GM12878 (cell line): ENCODE measurements at regions not wholly inside any gene's neighbourhood (a gene's known extent, or its start where the extent isn't known, plus 50 kb on each side); places are given as distances from the start of the nearest gene placed in this dataset.

Experiments used
- PAX5 ChIP-seq: IDR thresholded peaks from 2 replicates; pipeline ENCODE4 v1.6.1; 2011; ENCODE audit warnings: low read depth, low read length, borderline replicate concordance
- POLR2A ChIP-seq: IDR thresholded peaks from 2 replicates; pipeline ENCODE4 v1.6.1; 2011; ENCODE audit warnings: low read depth, mild to moderate bottlenecking, low read length
- SIN3A ChIP-seq: IDR thresholded peaks from 2 replicates; pipeline ENCODE4 v1.6.1; 2012; ENCODE audit warnings: low read depth, low read length, improper control_type of control experiment
- SMAD5 ChIP-seq: IDR thresholded peaks from 2 replicates; pipeline ENCODE4 v1.6.1; 2016; ENCODE audit warnings: antibody characterized with exemption, low read depth
- YY1 ChIP-seq: IDR thresholded peaks from 2 replicates; pipeline ENCODE4 v1.6.1; 2011; ENCODE audit warnings: low read depth, mild to moderate bottlenecking, low read length
- ZNF217 ChIP-seq: fragments of 450-650 bp; IDR thresholded peaks from 2 replicates; pipeline ENCODE4 v1.6.1; 2017; ENCODE audit warnings: antibody characterized with exemption, mild to moderate bottlenecking
- TF ChIP-seq, protein P1 (sequence below): fragments of 450-650 bp; IDR thresholded peaks from 2 replicates; pipeline ENCODE4 v1.6.1; 2017; ENCODE audit warnings: mild to moderate bottlenecking, moderate library complexity
- TF ChIP-seq, protein P2 (sequence below): fragments of 450-650 bp; IDR thresholded peaks from 2 replicates; pipeline ENCODE4 v1.6.1; 2016; ENCODE audit warnings: mild to moderate bottlenecking

DNA sequence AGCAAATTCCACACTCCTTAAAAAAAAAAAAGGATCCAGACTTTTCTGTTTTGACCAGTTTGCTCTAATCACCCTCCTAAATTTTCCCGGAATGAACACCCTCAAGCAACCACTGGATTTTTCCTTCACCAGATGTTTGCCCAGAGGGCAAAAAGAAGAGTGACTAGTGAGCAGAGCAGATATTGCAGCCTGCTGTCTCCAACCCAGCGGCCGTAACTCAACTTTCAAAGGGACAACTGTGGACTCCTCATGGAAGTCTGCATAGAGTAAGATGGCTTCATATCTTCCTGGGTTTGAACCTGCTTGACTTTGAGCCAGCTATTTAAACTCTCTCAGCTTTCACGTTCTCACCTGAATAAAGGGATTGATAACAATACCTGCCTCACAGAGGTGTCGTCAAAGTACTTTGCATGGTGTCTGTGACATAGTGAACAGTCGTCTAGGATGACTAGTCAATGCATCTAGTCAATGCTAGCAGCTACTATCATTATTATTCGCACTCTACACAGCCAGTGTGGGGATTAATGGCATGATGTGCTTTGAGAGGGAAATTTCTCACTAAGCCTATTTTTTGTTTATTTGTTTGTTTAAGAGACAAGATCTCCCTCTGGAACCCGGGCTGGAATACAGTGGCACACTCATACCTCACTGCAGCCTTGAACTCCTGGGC, 92.2 kb upstream of the HIVEP1 start (continued):
- TF ChIP-seq, protein P1, sequence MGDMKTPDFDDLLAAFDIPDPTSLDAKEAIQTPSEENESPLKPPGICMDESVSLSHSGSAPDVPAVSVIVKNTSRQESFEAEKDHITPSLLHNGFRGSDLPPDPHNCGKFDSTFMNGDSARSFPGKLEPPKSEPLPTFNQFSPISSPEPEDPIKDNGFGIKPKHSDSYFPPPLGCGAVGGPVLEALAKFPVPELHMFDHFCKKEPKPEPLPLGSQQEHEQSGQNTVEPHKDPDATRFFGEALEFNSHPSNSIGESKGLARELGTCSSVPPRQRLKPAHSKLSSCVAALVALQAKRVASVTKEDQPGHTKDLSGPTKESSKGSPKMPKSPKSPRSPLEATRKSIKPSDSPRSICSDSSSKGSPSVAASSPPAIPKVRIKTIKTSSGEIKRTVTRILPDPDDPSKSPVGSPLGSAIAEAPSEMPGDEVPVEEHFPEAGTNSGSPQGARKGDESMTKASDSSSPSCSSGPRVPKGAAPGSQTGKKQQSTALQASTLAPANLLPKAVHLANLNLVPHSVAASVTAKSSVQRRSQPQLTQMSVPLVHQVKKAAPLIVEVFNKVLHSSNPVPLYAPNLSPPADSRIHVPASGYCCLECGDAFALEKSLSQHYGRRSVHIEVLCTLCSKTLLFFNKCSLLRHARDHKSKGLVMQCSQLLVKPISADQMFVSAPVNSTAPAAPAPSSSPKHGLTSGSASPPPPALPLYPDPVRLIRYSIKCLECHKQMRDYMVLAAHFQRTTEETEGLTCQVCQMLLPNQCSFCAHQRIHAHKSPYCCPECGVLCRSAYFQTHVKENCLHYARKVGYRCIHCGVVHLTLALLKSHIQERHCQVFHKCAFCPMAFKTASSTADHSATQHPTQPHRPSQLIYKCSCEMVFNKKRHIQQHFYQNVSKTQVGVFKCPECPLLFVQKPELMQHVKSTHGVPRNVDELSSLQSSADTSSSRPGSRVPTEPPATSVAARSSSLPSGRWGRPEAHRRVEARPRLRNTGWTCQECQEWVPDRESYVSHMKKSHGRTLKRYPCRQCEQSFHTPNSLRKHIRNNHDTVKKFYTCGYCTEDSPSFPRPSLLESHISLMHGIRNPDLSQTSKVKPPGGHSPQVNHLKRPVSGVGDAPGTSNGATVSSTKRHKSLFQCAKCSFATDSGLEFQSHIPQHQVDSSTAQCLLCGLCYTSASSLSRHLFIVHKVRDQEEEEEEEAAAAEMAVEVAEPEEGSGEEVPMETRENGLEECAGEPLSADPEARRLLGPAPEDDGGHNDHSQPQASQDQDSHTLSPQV: no peak
- TF ChIP-seq YY1 (no peak), ZNF217 (no peak), PAX5 (no peak), POLR2A (no peak), SMAD5 (no peak), SIN3A (no peak)
- TF ChIP-seq, protein P2, sequence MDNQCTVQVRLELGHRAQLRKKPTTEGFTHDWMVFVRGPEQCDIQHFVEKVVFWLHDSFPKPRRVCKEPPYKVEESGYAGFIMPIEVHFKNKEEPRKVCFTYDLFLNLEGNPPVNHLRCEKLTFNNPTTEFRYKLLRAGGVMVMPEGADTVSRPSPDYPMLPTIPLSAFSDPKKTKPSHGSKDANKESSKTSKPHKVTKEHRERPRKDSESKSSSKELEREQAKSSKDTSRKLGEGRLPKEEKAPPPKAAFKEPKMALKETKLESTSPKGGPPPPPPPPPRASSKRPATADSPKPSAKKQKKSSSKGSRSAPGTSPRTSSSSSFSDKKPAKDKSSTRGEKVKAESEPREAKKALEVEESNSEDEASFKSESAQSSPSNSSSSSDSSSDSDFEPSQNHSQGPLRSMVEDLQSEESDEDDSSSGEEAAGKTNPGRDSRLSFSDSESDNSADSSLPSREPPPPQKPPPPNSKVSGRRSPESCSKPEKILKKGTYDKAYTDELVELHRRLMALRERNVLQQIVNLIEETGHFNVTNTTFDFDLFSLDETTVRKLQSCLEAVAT: no peak
